ENCODE measurements at regions not wholly inside any gene's neighbourhood (a gene's known extent, or its start where the extent isn't known, plus 50 kb on each side); places are given as distances from the start of the nearest gene placed in this dataset.

DNA sequence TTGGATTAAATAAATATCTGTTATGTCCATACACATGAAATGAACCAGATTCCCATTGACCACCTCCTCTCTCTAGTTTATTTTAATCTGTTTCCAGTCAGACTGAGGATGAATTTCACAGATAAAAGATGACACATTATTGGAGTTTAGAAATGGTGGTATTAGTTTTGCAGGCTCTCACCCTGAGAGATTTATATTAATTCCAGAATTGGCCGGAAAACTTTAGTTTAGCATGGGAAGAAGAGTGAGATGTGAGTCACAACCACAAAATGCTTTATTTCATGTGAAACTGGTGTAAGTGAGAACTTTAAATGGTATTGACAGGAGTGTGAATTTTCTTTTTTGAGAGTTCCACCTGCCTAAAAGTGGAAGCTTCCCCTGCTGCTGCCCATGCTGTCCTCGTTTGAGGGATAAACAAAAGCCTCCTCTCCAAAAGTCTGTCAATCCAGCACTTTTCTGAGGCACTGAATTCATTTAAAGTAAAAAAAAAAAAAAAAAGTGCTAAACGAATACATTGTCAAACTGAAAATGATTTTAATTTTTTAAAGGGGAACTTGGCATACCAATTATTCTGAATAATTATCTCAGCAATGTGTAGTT is 65.1 kb upstream of the EPHA3 start:
- H3K4me3 ChIP-seq (ENCODE audit: low read depth, low read length): no peak overlapping the region
- no peak for DNase-seq (ENCODE audit: low read depth)
- TF ChIP-seq, protein P1, sequence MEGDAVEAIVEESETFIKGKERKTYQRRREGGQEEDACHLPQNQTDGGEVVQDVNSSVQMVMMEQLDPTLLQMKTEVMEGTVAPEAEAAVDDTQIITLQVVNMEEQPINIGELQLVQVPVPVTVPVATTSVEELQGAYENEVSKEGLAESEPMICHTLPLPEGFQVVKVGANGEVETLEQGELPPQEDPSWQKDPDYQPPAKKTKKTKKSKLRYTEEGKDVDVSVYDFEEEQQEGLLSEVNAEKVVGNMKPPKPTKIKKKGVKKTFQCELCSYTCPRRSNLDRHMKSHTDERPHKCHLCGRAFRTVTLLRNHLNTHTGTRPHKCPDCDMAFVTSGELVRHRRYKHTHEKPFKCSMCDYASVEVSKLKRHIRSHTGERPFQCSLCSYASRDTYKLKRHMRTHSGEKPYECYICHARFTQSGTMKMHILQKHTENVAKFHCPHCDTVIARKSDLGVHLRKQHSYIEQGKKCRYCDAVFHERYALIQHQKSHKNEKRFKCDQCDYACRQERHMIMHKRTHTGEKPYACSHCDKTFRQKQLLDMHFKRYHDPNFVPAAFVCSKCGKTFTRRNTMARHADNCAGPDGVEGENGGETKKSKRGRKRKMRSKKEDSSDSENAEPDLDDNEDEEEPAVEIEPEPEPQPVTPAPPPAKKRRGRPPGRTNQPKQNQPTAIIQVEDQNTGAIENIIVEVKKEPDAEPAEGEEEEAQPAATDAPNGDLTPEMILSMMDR (IDR thresholded peaks at IDR 0.05; ENCODE audit: insufficient read depth, low read depth, low read length, missing control alignments): no peak

DNA sequence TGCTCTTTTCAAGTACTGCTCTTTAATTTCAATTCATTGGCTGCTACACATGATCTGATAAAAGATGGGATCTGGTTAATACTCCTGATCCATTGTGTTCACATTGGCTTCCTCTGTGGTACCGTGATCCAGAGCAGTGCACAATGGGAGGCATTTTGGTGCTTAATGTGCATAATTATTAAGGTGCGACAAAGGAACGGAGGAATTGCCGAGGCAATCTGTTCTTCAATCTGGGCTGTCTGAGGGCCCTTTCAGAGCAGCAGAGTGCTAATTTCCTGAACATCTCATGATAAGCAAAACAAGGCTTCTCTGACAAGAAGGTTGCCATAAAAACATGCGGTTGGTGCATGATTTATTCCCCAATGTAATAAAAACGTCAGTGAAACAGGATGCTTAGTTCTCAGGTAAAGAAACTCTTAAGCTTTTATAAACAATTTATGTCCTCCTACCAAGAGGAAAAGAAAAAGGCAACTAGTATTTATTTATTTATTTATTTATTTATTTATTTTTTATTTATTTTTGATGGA is 64.0 kb upstream of the EPHA3 start:
- no peak for DNase-seq (ENCODE audit: low read depth)
- no peak overlapping the region for H3K4me3 ChIP-seq (ENCODE audit: low read depth, low read length)
- TF ChIP-seq, protein P1 (IDR thresholded peaks at IDR 0.05; ENCODE audit: insufficient read depth, low read depth, low read length, missing control alignments): no peak

DNA sequence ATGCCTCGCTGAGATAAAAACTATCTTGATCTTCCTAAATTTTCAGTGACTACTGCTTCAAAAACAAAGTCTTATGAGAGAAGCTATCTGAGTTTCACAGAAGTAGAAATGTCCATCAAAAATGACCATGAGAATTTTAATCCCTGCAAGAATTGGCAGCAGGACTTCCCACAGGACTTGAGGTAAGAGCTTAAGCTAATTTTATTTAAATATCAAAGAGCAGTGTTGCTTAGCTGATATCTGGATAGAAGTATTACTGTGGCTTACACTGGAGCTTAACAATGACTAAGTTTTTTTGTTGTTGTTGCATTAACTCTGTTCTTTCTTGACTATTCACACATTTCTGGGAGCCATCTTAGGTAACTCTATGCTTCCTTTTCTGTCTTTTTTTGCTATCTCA is 60.8 kb upstream of the EPHA3 start:
- H3K4me3 ChIP-seq (ENCODE audit: low read depth, low read length): no peak overlapping the region
- no peak for DNase-seq (ENCODE audit: low read depth)
- TF ChIP-seq, protein P1 (IDR thresholded peaks at IDR 0.05; ENCODE audit: insufficient read depth, low read depth, low read length, missing control alignments): no peak

DNA sequence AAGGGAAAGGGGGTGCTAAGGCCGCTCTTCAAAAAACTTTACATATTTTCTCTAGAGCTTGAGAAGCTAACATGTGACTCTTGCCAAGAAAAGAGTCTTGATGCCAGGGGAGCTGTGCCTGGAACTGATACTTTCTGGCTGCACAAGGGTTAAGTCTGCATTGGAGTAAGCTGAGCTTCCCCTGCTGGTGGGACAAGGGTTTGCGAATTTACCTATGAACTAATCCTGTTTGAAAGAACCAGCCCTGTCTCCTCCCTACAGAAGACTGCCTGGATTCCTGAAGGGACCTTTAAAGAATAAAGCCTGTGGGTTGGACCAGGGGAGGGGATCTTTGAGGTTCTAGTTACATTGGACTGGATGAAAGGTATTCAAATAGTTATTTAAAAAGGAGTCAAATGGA is 58.3 kb upstream of the EPHA3 start:
- no peak overlapping the region for H3K4me3 ChIP-seq (ENCODE audit: low read depth, low read length)
- TF ChIP-seq, protein P1 (IDR thresholded peaks at IDR 0.05; ENCODE audit: insufficient read depth, low read depth, low read length, missing control alignments): no peak
- DNase-seq (ENCODE audit: low read depth): peak; percentile 1

DNA sequence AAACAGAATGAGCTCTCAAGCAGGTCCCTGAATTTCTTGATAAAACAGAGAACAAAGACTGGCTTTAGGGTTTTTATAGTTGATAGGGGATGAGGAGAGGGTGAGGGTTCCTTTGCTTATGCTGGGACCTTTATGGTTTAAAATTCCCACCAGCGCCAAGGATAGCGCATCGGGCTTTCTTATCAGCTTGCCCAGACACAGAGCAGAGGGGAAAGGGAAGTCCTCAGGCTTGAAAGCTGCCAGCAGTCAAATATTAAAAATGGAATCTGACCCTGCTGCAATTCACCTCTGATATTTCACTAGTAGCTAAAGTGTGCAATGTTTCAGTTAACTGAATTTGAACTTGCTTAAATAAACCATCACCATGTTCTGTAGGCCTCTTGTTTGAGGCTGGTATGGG is 55.0 kb upstream of the EPHA3 start:
- H3K4me3 ChIP-seq (ENCODE audit: low read depth, low read length): no peak overlapping the region
- no peak for DNase-seq (ENCODE audit: low read depth)
- TF ChIP-seq, protein P1 (IDR thresholded peaks at IDR 0.05; ENCODE audit: insufficient read depth, low read depth, low read length, missing control alignments): no peak

DNA sequence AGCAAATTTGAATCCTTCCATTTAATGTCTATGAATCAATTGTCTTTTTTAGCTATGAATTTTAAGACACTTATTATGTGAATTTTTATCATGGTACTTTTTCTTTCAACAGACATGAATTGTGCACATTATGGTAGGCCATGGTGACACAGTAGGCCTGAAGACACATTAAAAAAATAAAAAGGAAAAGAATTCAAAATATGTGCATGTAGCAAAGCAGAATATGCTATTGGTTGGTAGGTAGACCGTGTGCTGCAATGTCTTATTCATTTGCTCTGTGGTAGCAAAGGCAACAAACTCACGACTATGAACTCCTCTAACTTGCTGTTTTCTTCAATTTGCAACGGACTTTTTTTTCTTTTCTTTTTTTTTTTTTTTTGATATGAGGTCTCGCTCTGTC is 50.0 kb upstream of the EPHA3 start:
- DNase-seq (ENCODE audit: low read depth): no peak
- no peak overlapping the region for H3K4me3 ChIP-seq (ENCODE audit: low read depth, low read length)
- TF ChIP-seq, protein P1 (IDR thresholded peaks at IDR 0.05; ENCODE audit: insufficient read depth, low read depth, low read length, missing control alignments): no peak
